ENCODE measurements at regions not wholly inside any gene's neighbourhood (a gene's known extent, or its start where the extent isn't known, plus 50 kb on each side); places are given as distances from the start of the nearest gene placed in this dataset.

GRCh38 chr5:110909415-110909814, 162.1 kb upstream of the TSLP start:
- DNase-seq (ENCODE audit: low spot score in 2 of 2): no peak
- WGBS: 43% methylated on average over 1 of the region's 1 CpG
- Histone ChIP-seq H3K4me1 (peaks cover 7% of the 10 kb centered on the region), H3K36me3 (no peaks in the 10 kb centered on the region), H3K27me3 (no peaks in the 10 kb centered on the region), H3K4me3 (no peak overlapping the region), H3K27ac (no peak overlapping the region), H3K9me3 (no peaks in the 10 kb centered on the region)
- TF ChIP-seq CTCF (IDR thresholded peaks at IDR 0.05): no peak
- TF ChIP-seq POLR2A (IDR thresholded peaks at IDR 0.05): no peak
- no peak for TF ChIP-seq POLR2AphosphoS5 (IDR thresholded peaks at IDR 0.05)
- no peak for TF ChIP-seq EP300 (IDR thresholded peaks at IDR 0.05)

GRCh38 chr5:110909950-110910349, 161.6 kb upstream of the TSLP start:
- DNase-seq (ENCODE audit: low spot score in 2 of 2): no peak
- H3K4me3 ChIP-seq: no peak overlapping the region
- peaks cover 7% of the 10 kb centered on the region for H3K4me1 ChIP-seq
- H3K27me3 ChIP-seq: no peaks in the 10 kb centered on the region
- H3K36me3 ChIP-seq: no peaks in the 10 kb centered on the region
- no peaks in the 10 kb centered on the region for H3K9me3 ChIP-seq
- TF ChIP-seq EP300 (IDR thresholded peaks at IDR 0.05): no peak
- no peak for TF ChIP-seq POLR2AphosphoS5 (IDR thresholded peaks at IDR 0.05)
- no peak for TF ChIP-seq CTCF (IDR thresholded peaks at IDR 0.05)
- TF ChIP-seq POLR2A (IDR thresholded peaks at IDR 0.05): no peak
- no peak overlapping the region for H3K27ac ChIP-seq

GRCh38 chr5:110913221-110913620, 158.3 kb upstream of the TSLP start:
- no peaks in the 10 kb centered on the region for H3K27me3 ChIP-seq
- no peak overlapping the region for H3K27ac ChIP-seq
- no peaks in the 10 kb centered on the region for H3K9me3 ChIP-seq
- no peaks in the 10 kb centered on the region for H3K36me3 ChIP-seq
- no peak for TF ChIP-seq POLR2AphosphoS5 (IDR thresholded peaks at IDR 0.05)
- TF ChIP-seq POLR2A (IDR thresholded peaks at IDR 0.05): no peak
- TF ChIP-seq EP300 (IDR thresholded peaks at IDR 0.05): no peak
- no peak for TF ChIP-seq CTCF (IDR thresholded peaks at IDR 0.05)
- no peak for DNase-seq (ENCODE audit: low spot score in 2 of 2)
- H3K4me1 ChIP-seq: peaks cover 12% of the 10 kb centered on the region
- 87% methylated on average over 1 of the region's 1 CpG for WGBS
- no peak overlapping the region for H3K4me3 ChIP-seq

GRCh38 chr5:110916381-110917049, 155.0 kb upstream of the TSLP start:
- Histone ChIP-seq H3K9me3 (no peaks in the 10 kb centered on the region), H3K4me3 (no peak overlapping the region), H3K27ac (no peak overlapping the region), H3K4me1 (peaks cover 5% of the 10 kb centered on the region), H3K36me3 (no peaks in the 10 kb centered on the region), H3K27me3 (no peaks in the 10 kb centered on the region)
- DNase-seq (ENCODE audit: low spot score in 2 of 2): no peak
- 21% methylated on average over 6 of the region's 6 CpGs for WGBS
- TF ChIP-seq POLR2A (IDR thresholded peaks at IDR 0.05) (no peak), POLR2AphosphoS5 (IDR thresholded peaks at IDR 0.05) (no peak), EP300 (IDR thresholded peaks at IDR 0.05) (no peak), CTCF (IDR thresholded peaks at IDR 0.05) (no peak)

GRCh38 chr5:110917161-110917875, 154.2 kb upstream of the TSLP start:
- Histone ChIP-seq H3K9me3 (no peaks in the 10 kb centered on the region), H3K27me3 (no peaks in the 10 kb centered on the region), H3K4me1 (peaks cover 5% of the 10 kb centered on the region), H3K27ac (no peak overlapping the region), H3K36me3 (no peaks in the 10 kb centered on the region), H3K4me3 (no peak overlapping the region)
- no peak for DNase-seq (ENCODE audit: low spot score in 2 of 2)
- WGBS: 51% methylated on average over 6 of the region's 6 CpGs
- no peak for TF ChIP-seq CTCF (IDR thresholded peaks at IDR 0.05)
- no peak for TF ChIP-seq EP300 (IDR thresholded peaks at IDR 0.05)
- no peak for TF ChIP-seq POLR2A (IDR thresholded peaks at IDR 0.05)
- no peak for TF ChIP-seq POLR2AphosphoS5 (IDR thresholded peaks at IDR 0.05)

All from suprapubic skin (tissue), 4 donors.